GM13977 (cell line): ENCODE measurements at regions not wholly inside any gene's neighbourhood (a gene's known extent, or its start where the extent isn't known, plus 50 kb on each side); places are given as distances from the start of the nearest gene placed in this dataset.
A peak's percentile ranks its signal among the peaks of the same experiment; 100 is the strongest.
"Not testable (repeated sequence)": the region's sequence is repeated elsewhere in the genome, so short reads cannot be mapped to it uniquely, and the experiment has no call there.

Experiments used
- DNase-seq: peaks from one replicate; pipeline ENCODE4 v3.0.0; 2012; ENCODE audit warnings: low spot score
- in situ Hi-C: fragments of 300-500 bp; cut with MboI; formaldehyde crosslinking; loops from one replicate; pipeline ENCODE4 v1.12.0; 2022; ENCODE audit warnings: low sequenced_read_pairs, low pct_unique_long_range_greater_than_20kb, mixed read lengths, inconsistent platforms; ENCODE audit not compliant: unreplicated experiment
- TF ChIP-seq, protein P1 (sequence below): IDR thresholded peaks from 2 replicates; pipeline ENCODE4 v1.5.1; 2012; ENCODE audit warnings: mild to moderate bottlenecking, control low read depth; ENCODE audit not compliant: insufficient read depth; ENCODE audit errors: extremely low read depth, missing control alignments

DNA sequence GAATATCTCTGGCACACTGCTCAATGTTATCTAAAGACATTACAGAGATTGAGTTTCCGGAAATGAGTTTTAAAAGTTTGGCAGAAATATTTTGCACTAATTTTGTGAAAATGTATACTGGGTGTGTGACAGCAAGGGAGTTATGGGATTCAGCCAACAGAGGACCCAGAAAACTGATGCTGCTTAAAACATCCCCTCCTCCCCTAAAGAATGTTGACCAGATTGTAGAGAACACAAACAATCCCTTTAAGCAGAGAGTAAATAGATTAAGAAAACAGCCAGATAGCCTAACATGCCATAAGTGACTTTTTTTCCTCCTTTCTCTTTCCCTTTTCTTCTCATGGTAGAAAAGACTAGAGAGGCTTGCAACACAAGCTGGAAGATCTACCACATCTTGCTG, 928.0 kb upstream of the ALCAM start:
- TF ChIP-seq, protein P1, sequence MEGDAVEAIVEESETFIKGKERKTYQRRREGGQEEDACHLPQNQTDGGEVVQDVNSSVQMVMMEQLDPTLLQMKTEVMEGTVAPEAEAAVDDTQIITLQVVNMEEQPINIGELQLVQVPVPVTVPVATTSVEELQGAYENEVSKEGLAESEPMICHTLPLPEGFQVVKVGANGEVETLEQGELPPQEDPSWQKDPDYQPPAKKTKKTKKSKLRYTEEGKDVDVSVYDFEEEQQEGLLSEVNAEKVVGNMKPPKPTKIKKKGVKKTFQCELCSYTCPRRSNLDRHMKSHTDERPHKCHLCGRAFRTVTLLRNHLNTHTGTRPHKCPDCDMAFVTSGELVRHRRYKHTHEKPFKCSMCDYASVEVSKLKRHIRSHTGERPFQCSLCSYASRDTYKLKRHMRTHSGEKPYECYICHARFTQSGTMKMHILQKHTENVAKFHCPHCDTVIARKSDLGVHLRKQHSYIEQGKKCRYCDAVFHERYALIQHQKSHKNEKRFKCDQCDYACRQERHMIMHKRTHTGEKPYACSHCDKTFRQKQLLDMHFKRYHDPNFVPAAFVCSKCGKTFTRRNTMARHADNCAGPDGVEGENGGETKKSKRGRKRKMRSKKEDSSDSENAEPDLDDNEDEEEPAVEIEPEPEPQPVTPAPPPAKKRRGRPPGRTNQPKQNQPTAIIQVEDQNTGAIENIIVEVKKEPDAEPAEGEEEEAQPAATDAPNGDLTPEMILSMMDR, result no peak
- in situ Hi-C loops, result no loop called here
- no peak for DNase-seq

DNA sequence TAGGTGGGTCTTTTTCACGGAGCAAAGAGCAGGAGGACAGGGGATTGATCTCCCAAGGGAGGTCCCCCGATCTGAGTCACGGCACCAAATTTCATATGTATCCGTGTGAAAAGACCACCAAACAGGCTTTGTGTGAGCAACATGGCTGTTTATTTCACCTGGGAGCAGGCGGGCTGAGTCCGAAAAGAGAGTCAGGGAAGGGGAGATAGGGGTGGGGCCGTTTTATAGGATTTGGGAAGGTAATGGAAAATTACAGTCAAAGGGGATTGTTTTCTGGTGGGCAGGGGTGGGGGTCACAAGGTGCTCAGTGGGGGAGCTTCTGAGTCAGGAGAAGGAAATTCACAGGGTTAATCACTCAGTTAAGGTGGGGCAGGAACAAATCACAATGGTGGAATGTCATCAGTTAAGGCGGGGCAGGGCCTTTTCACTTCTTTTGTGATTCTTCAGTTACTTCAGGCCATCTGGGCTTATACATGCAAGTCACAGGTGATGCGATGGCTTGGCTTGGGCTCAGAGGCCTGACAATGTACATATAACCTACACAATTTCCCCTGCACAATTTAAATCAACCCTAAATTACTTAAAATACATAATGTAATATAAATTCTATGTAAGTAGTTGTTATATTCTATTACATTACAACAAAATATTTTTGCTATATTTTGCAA, 921.3 kb upstream of the ALCAM start:
- in situ Hi-C loops, DNase-seq: not testable (repeated sequence)

DNA sequence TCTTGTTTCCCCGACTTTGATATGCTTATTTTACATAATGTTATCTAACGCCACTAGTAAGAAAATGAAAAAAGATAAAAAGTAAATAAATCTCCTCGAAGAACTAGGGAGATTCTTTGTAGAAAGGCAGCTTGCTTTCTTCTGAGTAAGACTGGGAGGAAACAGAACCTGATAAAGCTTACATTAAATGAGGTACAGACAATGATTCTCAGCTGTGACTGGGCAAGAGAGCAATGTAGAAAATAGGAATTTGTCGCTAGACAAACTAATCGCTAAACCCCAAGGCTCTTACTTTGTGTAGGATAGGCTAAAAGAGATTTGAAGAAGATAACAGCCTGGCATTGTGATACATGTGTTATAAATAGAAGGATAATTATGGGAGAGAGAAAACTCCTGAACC, 919.0 kb upstream of the ALCAM start:
- DNase-seq, result no peak
- TF ChIP-seq, protein P1, result no peak
- in situ Hi-C loops, result no loop called here

DNA sequence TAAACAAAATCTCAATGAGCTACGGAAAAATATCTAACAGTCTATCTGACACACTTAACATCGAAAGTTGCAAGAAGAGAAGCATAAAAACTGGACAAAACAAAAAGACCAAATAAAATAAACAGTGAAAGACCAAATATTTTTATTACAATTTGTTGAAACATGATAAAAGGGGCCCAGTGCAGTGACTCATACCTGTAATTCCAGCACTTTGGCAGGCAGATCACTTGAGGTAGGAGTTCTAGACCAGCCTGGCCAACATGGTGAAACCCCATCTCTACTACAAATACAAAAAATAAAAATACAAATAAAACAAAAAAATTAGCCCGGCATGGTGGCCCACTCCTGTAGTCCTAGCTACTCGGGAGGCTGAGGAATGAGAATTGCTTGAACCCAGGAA, 914.0 kb upstream of the ALCAM start:
- TF ChIP-seq, protein P1, result no peak
- in situ Hi-C loops, result no loop called here
- no peak for DNase-seq

DNA sequence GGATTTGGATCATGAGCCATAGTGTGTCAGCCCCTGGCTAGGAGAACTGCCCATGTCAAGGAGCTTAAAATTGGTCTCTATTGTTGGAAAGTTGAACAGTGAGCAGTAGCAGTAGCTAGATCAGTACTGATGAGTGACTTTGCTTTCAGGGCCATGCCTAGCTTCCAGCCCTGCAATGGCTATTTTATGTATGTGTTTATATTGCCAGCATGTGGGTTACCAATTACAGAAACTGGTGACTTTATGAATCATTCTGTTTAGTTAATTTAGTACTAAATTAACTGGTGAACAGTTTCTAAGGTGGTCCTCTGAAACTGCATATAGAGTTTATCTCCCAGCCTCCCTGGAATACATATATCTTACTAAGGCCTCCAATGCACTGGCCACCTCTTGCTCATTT, 908.1 kb upstream of the ALCAM start:
- TF ChIP-seq, protein P1, result no peak
- in situ Hi-C loops, result no loop called here
- DNase-seq, result no peak

DNA sequence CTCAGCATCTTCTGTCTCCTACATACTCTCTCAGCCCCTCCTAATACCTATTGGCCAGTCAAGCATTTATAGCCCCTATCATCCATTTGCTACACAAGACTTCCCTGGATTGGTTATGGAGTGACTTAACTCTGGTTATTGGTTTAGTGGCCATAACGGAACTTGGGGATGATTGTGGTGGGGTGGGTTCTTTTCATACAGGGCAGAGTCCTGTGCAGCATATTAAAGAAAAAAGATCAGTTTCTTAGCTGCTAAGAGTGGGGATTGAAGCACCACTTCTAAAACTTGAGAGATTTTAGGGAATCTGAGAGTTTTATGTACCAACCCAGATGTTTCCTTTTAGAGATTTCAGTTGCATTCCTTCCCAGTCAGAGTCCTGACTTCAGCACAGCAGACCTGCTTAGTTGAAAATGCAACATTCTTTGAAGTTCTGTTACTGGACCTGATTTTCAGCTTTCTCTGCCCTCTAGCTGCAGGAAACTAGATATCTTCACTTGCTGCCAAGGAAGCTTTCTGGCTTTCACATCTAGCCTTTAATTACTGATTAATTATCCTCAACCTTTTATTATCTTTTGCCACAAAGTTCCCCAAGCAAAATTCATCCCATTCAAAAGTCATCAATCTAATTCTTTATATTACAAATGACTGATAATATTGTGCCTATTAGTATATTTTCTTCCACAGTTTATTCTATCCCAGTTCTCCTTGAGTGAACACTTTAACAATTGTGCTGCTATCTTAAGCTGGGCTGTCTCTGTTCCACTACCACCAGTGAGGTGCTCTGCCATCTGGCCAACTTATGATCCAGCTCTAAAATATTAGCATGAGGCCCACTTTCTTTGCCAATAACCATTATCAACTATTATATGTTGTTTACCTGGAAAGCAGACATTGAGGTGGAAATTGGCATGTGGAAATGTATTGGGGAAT, 906.0 kb upstream of the ALCAM start:
- TF ChIP-seq, protein P1, result peak; percentile 1
- no peak for DNase-seq
- in situ Hi-C loops, result no loop called here

DNA sequence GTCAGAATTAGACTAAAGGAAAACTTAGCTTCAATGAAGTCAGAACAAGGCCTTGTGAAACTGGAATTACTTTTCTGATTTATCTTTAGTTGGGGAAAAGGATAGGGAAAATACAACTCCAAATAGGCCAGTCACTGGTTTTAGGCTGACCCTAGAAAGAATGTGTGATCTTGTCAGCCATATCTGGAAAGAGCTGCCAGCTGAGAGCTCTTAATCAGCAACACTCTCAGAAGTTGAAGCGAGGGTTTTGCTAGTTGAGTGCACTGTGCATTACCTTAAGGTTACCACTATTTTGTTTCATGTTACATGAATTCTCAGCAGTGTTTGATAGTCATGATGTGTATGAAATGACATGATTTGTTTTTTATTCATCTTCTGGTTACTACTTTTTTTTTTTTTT, 905.3 kb upstream of the ALCAM start:
- in situ Hi-C loops, result no loop called here

More for the DNA sequence above, 905.3 kb upstream of the ALCAM start:
- TF ChIP-seq, protein P1, result no peak
- no peak for DNase-seq
